22Rv1 (cell line): ENCODE measurements at regions not wholly inside any gene's neighbourhood (a gene's known extent, or its start where the extent isn't known, plus 50 kb on each side); places are given as distances from the start of the nearest gene placed in this dataset.

Experiments used
- H3K27ac ChIP-seq: fragments of 450-650 bp; 2 replicates; pipeline ENCODE4 v1.5.1; 2017
- ZFX ChIP-seq: fragments of 450-650 bp; IDR thresholded peaks from 2 replicates; pipeline ENCODE4 v1.6.1; 2017; ENCODE audit warnings: antibody characterized with exemption, borderline replicate concordance
- TF ChIP-seq, protein P1 (sequence below): fragments of 450-650 bp; IDR thresholded peaks from 2 replicates; pipeline ENCODE4 v1.5.1; 2017; ENCODE audit warnings: mild to moderate bottlenecking

DNA sequence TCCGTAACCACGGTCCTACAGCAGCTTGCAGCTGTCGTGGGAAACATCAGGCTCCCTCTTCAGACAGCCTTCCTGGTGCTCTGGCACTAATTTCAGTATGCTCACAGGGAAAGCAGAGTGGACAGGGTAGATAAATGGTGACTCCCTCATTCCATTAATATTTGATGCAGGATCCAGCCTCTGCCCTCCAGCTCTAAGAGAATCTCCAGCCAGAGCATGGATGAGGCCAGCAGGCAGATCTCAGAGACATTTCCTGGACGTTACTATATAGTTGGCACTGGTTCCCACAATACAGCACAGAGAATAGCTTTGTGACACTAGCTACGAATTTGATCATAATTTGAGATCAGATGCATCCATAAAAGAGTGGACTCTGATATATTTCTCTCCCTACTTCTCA lies 341.4 kb downstream of the LIG4 start:
- TF ChIP-seq ZFX, result no peak
- TF ChIP-seq, protein P1, sequence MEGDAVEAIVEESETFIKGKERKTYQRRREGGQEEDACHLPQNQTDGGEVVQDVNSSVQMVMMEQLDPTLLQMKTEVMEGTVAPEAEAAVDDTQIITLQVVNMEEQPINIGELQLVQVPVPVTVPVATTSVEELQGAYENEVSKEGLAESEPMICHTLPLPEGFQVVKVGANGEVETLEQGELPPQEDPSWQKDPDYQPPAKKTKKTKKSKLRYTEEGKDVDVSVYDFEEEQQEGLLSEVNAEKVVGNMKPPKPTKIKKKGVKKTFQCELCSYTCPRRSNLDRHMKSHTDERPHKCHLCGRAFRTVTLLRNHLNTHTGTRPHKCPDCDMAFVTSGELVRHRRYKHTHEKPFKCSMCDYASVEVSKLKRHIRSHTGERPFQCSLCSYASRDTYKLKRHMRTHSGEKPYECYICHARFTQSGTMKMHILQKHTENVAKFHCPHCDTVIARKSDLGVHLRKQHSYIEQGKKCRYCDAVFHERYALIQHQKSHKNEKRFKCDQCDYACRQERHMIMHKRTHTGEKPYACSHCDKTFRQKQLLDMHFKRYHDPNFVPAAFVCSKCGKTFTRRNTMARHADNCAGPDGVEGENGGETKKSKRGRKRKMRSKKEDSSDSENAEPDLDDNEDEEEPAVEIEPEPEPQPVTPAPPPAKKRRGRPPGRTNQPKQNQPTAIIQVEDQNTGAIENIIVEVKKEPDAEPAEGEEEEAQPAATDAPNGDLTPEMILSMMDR, result no peak
- H3K27ac ChIP-seq, result no peak overlapping the region

- TF ChIP-seq ZFX, result no peak
- TF ChIP-seq, protein P1, result no peak
- H3K27ac ChIP-seq, result no peak overlapping the region
These were observed 344.9 kb downstream of the LIG4 start for GRCh38 chr13:107870400-107870799.

DNA sequence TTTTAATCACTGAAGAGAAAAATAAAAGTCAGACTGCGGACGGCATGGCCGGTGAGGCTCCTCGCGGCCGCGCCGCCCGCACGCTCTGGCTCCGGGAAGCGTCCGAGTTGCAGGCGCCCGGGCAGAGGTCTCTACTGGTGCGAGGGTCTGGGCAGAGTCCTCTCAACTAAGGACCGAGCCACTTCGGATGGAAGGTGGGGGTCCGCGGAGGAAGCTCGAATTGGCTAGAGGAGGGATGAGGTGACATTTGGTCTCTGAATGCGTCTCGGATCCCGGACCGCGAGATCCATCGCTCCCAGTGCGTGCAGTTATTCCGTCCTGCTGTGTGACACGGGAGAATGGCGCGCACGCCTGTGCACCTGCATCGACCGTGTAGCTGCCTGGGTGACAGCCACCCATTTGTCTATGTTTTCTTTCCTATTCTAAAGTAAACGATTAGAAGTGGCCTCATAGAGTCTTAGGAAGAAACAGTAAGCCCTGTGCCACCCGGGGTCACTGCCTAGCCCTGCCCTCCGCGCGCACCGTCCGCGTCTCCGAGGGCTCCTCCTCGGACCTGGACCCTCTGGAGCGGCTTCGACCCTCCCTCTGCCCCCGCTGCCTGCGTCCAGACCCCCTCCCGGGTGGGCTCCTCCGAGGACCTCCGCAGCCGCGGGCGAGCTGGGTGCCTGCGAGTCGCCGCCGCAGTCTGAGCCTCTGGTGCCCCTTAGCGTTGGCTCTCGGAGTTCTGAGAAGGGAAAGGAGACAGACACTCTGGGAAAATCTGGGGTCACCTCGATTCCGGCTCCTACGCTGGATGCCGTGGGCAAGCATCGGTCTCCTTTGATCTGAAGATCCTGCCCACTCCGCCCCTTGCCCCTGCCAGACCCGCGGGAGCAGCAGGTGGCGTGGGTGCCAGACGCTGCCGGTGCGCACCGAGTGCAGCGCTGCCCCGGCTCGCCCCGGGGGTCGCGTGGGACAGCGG lies 347.4 kb downstream of the LIG4 start:
- H3K27ac ChIP-seq, result no peak overlapping the region
- TF ChIP-seq, protein P1, result peak; percentile 81
- TF ChIP-seq ZFX, result no peak

DNA sequence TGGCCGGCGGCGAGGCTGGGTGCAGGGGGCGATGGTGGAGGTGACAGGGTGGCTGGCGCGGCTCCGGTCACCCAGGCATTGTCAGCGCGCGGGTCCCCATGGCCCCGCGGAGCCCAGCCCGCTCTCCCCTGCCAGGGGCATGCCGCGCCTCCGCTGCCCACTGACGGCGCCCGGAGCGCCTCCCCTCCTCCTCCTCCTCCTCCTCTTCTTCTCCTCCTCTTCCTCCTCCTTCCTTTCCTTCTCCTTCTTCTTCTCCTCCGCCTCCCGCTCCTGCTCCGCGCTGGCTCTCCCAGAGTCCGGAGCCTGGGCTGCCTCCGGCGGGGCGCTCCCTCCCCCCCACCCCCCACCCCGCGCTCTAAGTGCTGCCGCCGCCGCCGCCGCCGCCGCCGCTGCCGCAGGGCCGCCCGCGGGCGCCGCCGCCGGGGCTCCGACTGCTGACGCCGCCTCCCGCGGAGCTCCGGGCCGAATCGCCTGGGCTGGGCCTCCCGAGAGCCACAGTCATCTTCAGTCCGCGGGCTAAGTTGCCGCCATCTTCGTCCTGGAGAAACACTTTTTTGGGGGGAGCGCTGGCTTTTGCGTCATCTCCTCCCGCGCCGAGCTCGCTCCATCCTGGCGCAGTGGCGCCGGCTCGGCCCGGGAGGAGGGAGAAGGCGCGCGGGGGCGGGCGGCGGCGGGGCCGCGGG lies 348.3 kb downstream of the LIG4 start:
- no peak overlapping the region for H3K27ac ChIP-seq
- TF ChIP-seq ZFX, result no peak
- TF ChIP-seq, protein P1, result no peak

GRCh38 chr13:107866032-107866940 lies 349.1 kb downstream of the LIG4 start:
- TF ChIP-seq ZFX, result no peak
- TF ChIP-seq, protein P1, result no peak
- no peak overlapping the region for H3K27ac ChIP-seq

- no peak for TF ChIP-seq ZFX
- no peak overlapping the region for H3K27ac ChIP-seq
These were observed 349.7 kb downstream of the LIG4 start for GRCh38 chr13:107865643-107866031.

GRCh38 chr13:107865318-107865575 lies 350.1 kb downstream of the LIG4 start:
- H3K27ac ChIP-seq, result no peak overlapping the region

More at GRCh38 chr13:107865318-107865575, 350.1 kb downstream of the LIG4 start:
- no peak for TF ChIP-seq ZFX
- TF ChIP-seq, protein P1, result no peak
